Endothelial cell of umbilical vein (primary cell): ENCODE measurements at regions not wholly inside any gene's neighbourhood (a gene's known extent, or its start where the extent isn't known, plus 50 kb on each side); places are given as distances from the start of the nearest gene placed in this dataset.

Source experiments
- BruUV-seq: library from RNA; stranded (reverse); fragments of 400-500 nt; replicated peaks from 2 replicates; lab custom pipeline; 2021; lab: Mats Ljungman, UMichigan
- CTCF ChIA-PET: fragments of 300-600, 350-600 bp; sonication (Branson Sonifier 250); formaldehyde crosslinking; loops from one replicate; lab custom pipeline; 2021; ENCODE audit warnings: antibody characterized with exemption, inconsistent platforms; lab: Charles Lee
- POLR2A ChIA-PET: fragments of 300-600, 350-600 bp; sonication (Branson Sonifier 250); formaldehyde crosslinking; loops from one replicate; lab custom pipeline; 2021; ENCODE audit warnings: antibody characterized with exemption, inconsistent platforms; lab: Charles Lee
- DNase-seq: peaks from one replicate; pipeline ENCODE4 v3.0.0-alpha.2; 2011; ENCODE audit warnings: low read depth, low spot score
- FAIRE-seq: peaks from 2 replicates; lab custom pipeline; 2011; peaks lifted over from hg19 to GRCh38; lab: Jason Lieb, UNC
- H2AFZ ChIP-seq: 2 replicates; pipeline ENCODE4 v1.6.0; 2012; ENCODE audit warnings: low read depth, low read length, control low read depth, inconsistent platforms
- H3K27ac ChIP-seq: 2 replicates; pipeline ENCODE4 v1.5.1; 2011; ENCODE audit warnings: low read depth, mild to moderate bottlenecking, control low read depth, low read length, moderate library complexity; ENCODE audit not compliant: insufficient read depth
- H3K27me3 ChIP-seq, 2 experiments: 2 replicates each; pipeline versions ENCODE4 v1.6.0 to v1.6.1; 2011; ENCODE audit warnings: low read length in 2 of 2, mixed read lengths in 1 of 2; ENCODE audit not compliant: control insufficient read depth in 2 of 2, insufficient read depth in 2 of 2
- H3K36me3 ChIP-seq, 2 experiments: 2 replicates in 1 of 2; 3 replicates in 1 of 2; pipeline ENCODE4 v1.5.1; 2011; ENCODE audit warnings: low read length in 2 of 2, mild to moderate bottlenecking in 1 of 2, moderate library complexity in 1 of 2; ENCODE audit not compliant: control insufficient read depth in 2 of 2, insufficient read depth in 2 of 2; ENCODE audit errors: extremely low read depth in 1 of 2
- H3K4me1 ChIP-seq: 3 replicates; pipeline ENCODE4 v1.5.1; 2011; ENCODE audit warnings: mild to moderate bottlenecking, low read length; ENCODE audit not compliant: control insufficient read depth, insufficient read depth; ENCODE audit errors: extremely low read depth
- H3K4me2 ChIP-seq: 2 replicates; pipeline ENCODE4 v1.6.1; 2011; ENCODE audit warnings: low read length, control low read depth, mixed read lengths; ENCODE audit not compliant: insufficient read depth
- H3K4me3 ChIP-seq, 3 experiments: fragments of 200-600 bp in 1 of 3; sonication (generic), shearing (Covaris generic) in 1 of 3; replicated peaks in 1 of 3; 2 replicates each; pipeline ENCODE4 v1.5.1; 2011 to 2016; ENCODE audit warnings: control low read depth in 3 of 3, low read length in 3 of 3, mild to moderate bottlenecking in 2 of 3, inconsistent platforms in 1 of 3, low read depth in 1 of 3, moderate library complexity in 1 of 3; ENCODE audit not compliant: insufficient read depth in 1 of 3
- H3K79me2 ChIP-seq: 2 replicates; pipeline ENCODE4 v1.6.0; 2012; ENCODE audit warnings: low read length, inconsistent platforms; ENCODE audit not compliant: control insufficient read depth, insufficient read depth
- H3K9ac ChIP-seq: replicated peaks from 2 replicates; pipeline ENCODE3; 2011; ENCODE audit warnings: low read length, control low read depth; ENCODE audit not compliant: insufficient read depth; ENCODE audit errors: extremely low read depth
- H3K9me1 ChIP-seq: replicated peaks from 3 replicates; pipeline ENCODE4 v1.6.0; 2011; ENCODE audit warnings: mild to moderate bottlenecking, low read length; ENCODE audit not compliant: control insufficient read depth, insufficient read depth; ENCODE audit errors: extremely low read depth
- H3K9me3 ChIP-seq: replicated peaks from 2 replicates; pipeline ENCODE4 v1.5.1; 2012; ENCODE audit warnings: low read length, inconsistent platforms; ENCODE audit not compliant: control insufficient read depth, insufficient read depth
- H4K20me1 ChIP-seq: replicated peaks from 2 replicates; pipeline ENCODE3; 2011; ENCODE audit warnings: mild to moderate bottlenecking, low read length; ENCODE audit not compliant: control insufficient read depth, insufficient read depth; ENCODE audit errors: extremely low read depth
- CTCF ChIP-seq, 2 donors: IDR thresholded peaks; 1 replicate in 1 of 2; 2 replicates in 1 of 2; pipeline ENCODE4 v1.5.1; 2011; ENCODE audit warnings: low read length in 2 of 2, mild to moderate bottlenecking in 2 of 2, moderate library complexity in 2 of 2, control low read depth in 1 of 2, inconsistent platforms in 1 of 2, low read depth in 1 of 2; ENCODE audit not compliant: insufficient read depth in 1 of 2; ENCODE audit errors: extremely low read depth in 1 of 2
- EZH2 ChIP-seq: IDR thresholded peaks from 2 replicates; pipeline ENCODE4 v1.6.1; 2012; ENCODE audit warnings: borderline replicate concordance, low read depth, mild to moderate bottlenecking, moderate library complexity, low read length, inconsistent platforms; ENCODE audit not compliant: severe bottlenecking
- FOS ChIP-seq: IDR thresholded peaks from 2 replicates; pipeline ENCODE4 v1.6.1; 2011; ENCODE audit warnings: mild to moderate bottlenecking, low read length, moderate library complexity, borderline replicate concordance; ENCODE audit not compliant: insufficient read depth
- GATA2 ChIP-seq: IDR thresholded peaks from 2 replicates; pipeline ENCODE4 v1.7.0; 2011; ENCODE audit warnings: low read depth, mild to moderate bottlenecking, moderate library complexity, mixed read lengths, low read length; ENCODE audit not compliant: insufficient read length, insufficient read depth
- JUN ChIP-seq: IDR thresholded peaks from 2 replicates; pipeline ENCODE4 v1.6.1; 2011; ENCODE audit warnings: borderline replicate concordance, low read depth; ENCODE audit not compliant: insufficient read length, insufficient read depth
- MYC ChIP-seq: IDR thresholded peaks from one replicate; pipeline ENCODE4 v1.6.1; 2011; ENCODE audit warnings: mild to moderate bottlenecking, low read depth, low read length
- POLR2A ChIP-seq: IDR thresholded peaks from 2 replicates; pipeline ENCODE4 v1.6.1; 2012; ENCODE audit warnings: low read depth, mild to moderate bottlenecking, control low read depth, low read length
- POLR2AphosphoS5 ChIP-seq: IDR thresholded peaks from 2 replicates; pipeline ENCODE4 v1.6.1; 2012; ENCODE audit warnings: low read depth, mild to moderate bottlenecking, control low read depth, low read length, moderate library complexity; ENCODE audit not compliant: insufficient read depth
- dilution Hi-C: fragments of 300-500 bp; cut with MboI; formaldehyde crosslinking; loops from one replicate; pipeline ENCODE4 v1.15.0; 2019; ENCODE audit warnings: low sequenced_read_pairs; ENCODE audit not compliant: extremely low pct_ligation_motif_present
- intact Hi-C: fragments of 100-400 bp; cut with micrococcal nuclease; formaldehyde crosslinking; loops from one replicate; pipeline ENCODE4 v1.10.0; 2022
- TF ChIP-seq, protein P1 (sequence below): IDR thresholded peaks from 2 replicates; pipeline ENCODE4 v1.6.1; 2011; ENCODE audit not compliant: insufficient read depth, insufficient read length

GRCh38 chr12:113612076-113612728 lies 140.5 kb upstream of the LHX5 start:
- Histone ChIP-seq H2AFZ (no peak overlapping the region), H3K9ac (no peak overlapping the region), H3K36me3 (no peaks in the 10 kb centered on the region), H3K4me3 (no peak overlapping the region), H3K27me3 (peaks cover 0 to 2% of the 10 kb centered on the region in 2 experiments), H3K4me2 (no peak overlapping the region), H3K79me2 (no peaks in the 10 kb centered on the region), H3K9me1 (no peaks in the 10 kb centered on the region), H4K20me1 (no peaks in the 10 kb centered on the region), H3K9me3 (no peaks in the 10 kb centered on the region), H3K27ac (no peak overlapping the region), H3K4me1 (no peaks in the 10 kb centered on the region)
- dilution Hi-C loops (no loop called here), intact Hi-C loops (no loop called here)
- ChIA-PET CTCF (no interaction called here), POLR2A (no interaction called here)
- no peak for TF ChIP-seq CTCF (IDR thresholded peaks at IDR 0.05; ENCODE audit: extremely low read depth in 1 of 2, insufficient read depth in 1 of 2, low read depth in 1 of 2, low read length in 2 of 2)
- TF ChIP-seq POLR2AphosphoS5: no peak
- no peak for TF ChIP-seq MYC
- no peak for TF ChIP-seq FOS
- TF ChIP-seq EZH2: no peak
- TF ChIP-seq POLR2A: no peak
- TF ChIP-seq GATA2: no peak
- no peak for TF ChIP-seq JUN
- TF ChIP-seq, protein P1, sequence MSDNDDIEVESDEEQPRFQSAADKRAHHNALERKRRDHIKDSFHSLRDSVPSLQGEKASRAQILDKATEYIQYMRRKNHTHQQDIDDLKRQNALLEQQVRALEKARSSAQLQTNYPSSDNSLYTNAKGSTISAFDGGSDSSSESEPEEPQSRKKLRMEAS: no peak
- no TSS peak for BruUV-seq
- FAIRE-seq: no peak
- DNase-seq: no peak
